Esophagus squamous epithelium (tissue), 5 donors: ENCODE measurements at regions not wholly inside any gene's neighbourhood (a gene's known extent, or its start where the extent isn't known, plus 50 kb on each side); places are given as distances from the start of the nearest gene placed in this dataset.

Experiments
- DNase-seq: peaks from one replicate; lab custom pipeline; 2025; lab: John Stamatoyannopoulos, UW
- H3K27ac ChIP-seq, 4 donors: fragments of 200-600 bp; sonication (generic); one replicate each; pipeline ENCODE4 v1.5.1; 2016 to 2019; ENCODE audit warnings: mild to moderate bottlenecking in 1 of 4
- H3K27me3 ChIP-seq, 4 donors: fragments of 200-600 bp; sonication (generic); 1 replicate in 3 of 4; 2 replicates in 1 of 4; pipeline versions ENCODE4 v1.5.1 to v1.6.0; 2017 to 2021; ENCODE audit warnings: antibody characterized with exemption in 1 of 4
- H3K36me3 ChIP-seq, 3 donors: fragments of 200-600 bp; sonication (generic); one replicate each; pipeline ENCODE4 v1.5.1; 2016 to 2019
- H3K4me1 ChIP-seq, 3 donors: fragments of 200-600 bp; sonication (generic); one replicate each; pipeline ENCODE4 v1.5.1; 2017 to 2019
- H3K4me3 ChIP-seq, 4 donors: fragments of 200-600 bp; sonication (generic); 1 replicate in 3 of 4; 2 replicates in 1 of 4; pipeline ENCODE4 v1.5.1; 2016 to 2019; ENCODE audit warnings: mild to moderate bottlenecking in 2 of 4, moderate library complexity in 1 of 4
- H3K9me3 ChIP-seq, 3 donors: fragments of 200-600 bp; sonication (generic); one replicate each; pipeline ENCODE4 v1.5.1; 2016 to 2019
- POLR2A ChIP-seq, 4 donors: fragments of 450-650 bp; IDR thresholded peaks; one replicate each; pipeline ENCODE4 v1.6.1; 2017; ENCODE audit warnings: antibody characterized with exemption in 4 of 4, mild to moderate bottlenecking in 4 of 4, moderate library complexity in 3 of 4
- WGBS, 2 donors: methylation state at CpG; one replicate each; pipeline ENCODE4 v1.1.5; 2018; 5-methylcytosine and 5-hydroxymethylcytosine counted together
- intact Hi-C: fragments of 100-400 bp; cut with DNase I; formaldehyde crosslinking; loops from one replicate; pipeline ENCODE4 v1.15.0; 2022
- TF ChIP-seq, protein P1 (sequence below), 6 experiments: fragments of 450-650 bp in 4 of 6; fragments of 200-600 bp in 2 of 6; sonication (generic) in 2 of 6; IDR thresholded peaks; one replicate each; pipeline ENCODE4 v1.5.1; 2016 to 2019; ENCODE audit warnings: antibody characterized with exemption in 6 of 6, mild to moderate bottlenecking in 4 of 6, moderate library complexity in 4 of 6
- donor health status: DM: yes; HTN: yes; CAD: no.

GRCh38 chr4:89558147-89558546 is 250.5 kb upstream of the GPRIN3 start:
- WGBS, 2 donors: 64 to 93% methylated on average over 1 of the region's 1 CpG
- intact Hi-C loops: no loop called here
- no peaks in the 10 kb centered on the region for H3K36me3 ChIP-seq

GRCh38 chr4:89556601-89557305 is 249.2 kb upstream of the GPRIN3 start:
- 64 to 65% methylated on average over 4 of the region's 4 CpGs for WGBS, 2 donors
- Histone ChIP-seq H3K4me1 (no peaks in the 10 kb centered on the region), H3K27ac (no peak overlapping the region), H3K9me3 (no peaks in the 10 kb centered on the region), H3K4me3 (no peak overlapping the region), H3K36me3 (no peaks in the 10 kb centered on the region), H3K27me3 (no peaks in the 10 kb centered on the region)
- intact Hi-C loops: no loop called here
- TF ChIP-seq, protein P1, sequence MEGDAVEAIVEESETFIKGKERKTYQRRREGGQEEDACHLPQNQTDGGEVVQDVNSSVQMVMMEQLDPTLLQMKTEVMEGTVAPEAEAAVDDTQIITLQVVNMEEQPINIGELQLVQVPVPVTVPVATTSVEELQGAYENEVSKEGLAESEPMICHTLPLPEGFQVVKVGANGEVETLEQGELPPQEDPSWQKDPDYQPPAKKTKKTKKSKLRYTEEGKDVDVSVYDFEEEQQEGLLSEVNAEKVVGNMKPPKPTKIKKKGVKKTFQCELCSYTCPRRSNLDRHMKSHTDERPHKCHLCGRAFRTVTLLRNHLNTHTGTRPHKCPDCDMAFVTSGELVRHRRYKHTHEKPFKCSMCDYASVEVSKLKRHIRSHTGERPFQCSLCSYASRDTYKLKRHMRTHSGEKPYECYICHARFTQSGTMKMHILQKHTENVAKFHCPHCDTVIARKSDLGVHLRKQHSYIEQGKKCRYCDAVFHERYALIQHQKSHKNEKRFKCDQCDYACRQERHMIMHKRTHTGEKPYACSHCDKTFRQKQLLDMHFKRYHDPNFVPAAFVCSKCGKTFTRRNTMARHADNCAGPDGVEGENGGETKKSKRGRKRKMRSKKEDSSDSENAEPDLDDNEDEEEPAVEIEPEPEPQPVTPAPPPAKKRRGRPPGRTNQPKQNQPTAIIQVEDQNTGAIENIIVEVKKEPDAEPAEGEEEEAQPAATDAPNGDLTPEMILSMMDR (IDR thresholded peaks at IDR 0.05): no peak
- TF ChIP-seq POLR2A (IDR thresholded peaks at IDR 0.05): no peak
- DNase-seq: no peak

More at GRCh38 chr4:89558147-89558546, 250.5 kb upstream of the GPRIN3 start:
- Histone ChIP-seq H3K9me3 (no peaks in the 10 kb centered on the region), H3K27me3 (no peaks in the 10 kb centered on the region), H3K27ac (no peak overlapping the region), H3K4me1 (no peaks in the 10 kb centered on the region), H3K4me3 (no peak overlapping the region)
- no peak for DNase-seq
- TF ChIP-seq, protein P1 (IDR thresholded peaks at IDR 0.05): peak in 2 of 6 experiments; percentile 8 to 23
- TF ChIP-seq POLR2A (IDR thresholded peaks at IDR 0.05): no peak

GRCh38 chr4:89551191-89551590 is 243.6 kb upstream of the GPRIN3 start:
- TF ChIP-seq, protein P1 (IDR thresholded peaks at IDR 0.05): no peak
- no peak for TF ChIP-seq POLR2A (IDR thresholded peaks at IDR 0.05)
- WGBS, 2 donors: 66 to 75% methylated on average over 3 of the region's 3 CpGs
- DNase-seq: no peak
- no peaks in the 10 kb centered on the region for H3K9me3 ChIP-seq
- no peak overlapping the region for H3K27ac ChIP-seq
- no peak overlapping the region for H3K4me3 ChIP-seq
- H3K27me3 ChIP-seq: no peaks in the 10 kb centered on the region
- no peaks in the 10 kb centered on the region for H3K4me1 ChIP-seq
- intact Hi-C loops: no loop called here
- no peaks in the 10 kb centered on the region for H3K36me3 ChIP-seq

- 33 to 69% methylated on average over 1 of the region's 1 CpG for WGBS, 2 donors
Measured at GRCh38 chr4:89549907-89550306, 242.3 kb upstream of the GPRIN3 start.

GRCh38 chr4:89545315-89545714 is 237.7 kb upstream of the GPRIN3 start:
- Histone ChIP-seq H3K4me1 (no peaks in the 10 kb centered on the region), H3K4me3 (no peak overlapping the region), H3K36me3 (no peaks in the 10 kb centered on the region), H3K9me3 (no peaks in the 10 kb centered on the region), H3K27me3 (no peaks in the 10 kb centered on the region), H3K27ac (no peak overlapping the region)
- WGBS, 2 donors: 72 to 79% methylated on average over 1 of the region's 1 CpG
- TF ChIP-seq, protein P1 (IDR thresholded peaks at IDR 0.05): no peak
- no peak for TF ChIP-seq POLR2A (IDR thresholded peaks at IDR 0.05)
- no peak for DNase-seq
- intact Hi-C loops: no loop called here

More at GRCh38 chr4:89549907-89550306, 242.3 kb upstream of the GPRIN3 start:
- no peak overlapping the region for H3K4me3 ChIP-seq
- TF ChIP-seq, protein P1 (IDR thresholded peaks at IDR 0.05): no peak
- TF ChIP-seq POLR2A (IDR thresholded peaks at IDR 0.05): no peak
- no peaks in the 10 kb centered on the region for H3K4me1 ChIP-seq
- no peak overlapping the region for H3K27ac ChIP-seq
- no peak for DNase-seq
- no peaks in the 10 kb centered on the region for H3K27me3 ChIP-seq
- no peaks in the 10 kb centered on the region for H3K9me3 ChIP-seq
- intact Hi-C loops: no loop called here
- no peaks in the 10 kb centered on the region for H3K36me3 ChIP-seq
